ENCODE measurements at regions not wholly inside any gene's neighbourhood (a gene's known extent, or its start where the extent isn't known, plus 50 kb on each side); places are given as distances from the start of the nearest gene placed in this dataset.

GRCh38 chr6:131357501-131357900 lies 215.5 kb upstream of the ARG1 start:
- no peak overlapping the region for H3K4me3 ChIP-seq (ENCODE audit: low read depth, low read length)
- DNase-seq (ENCODE audit: low read depth) = no peak
- TF ChIP-seq CTCF (IDR thresholded peaks at IDR 0.05; ENCODE audit: low read depth, low read length, missing control alignments) = no peak

GRCh38 chr6:131362070-131362469 lies 211.0 kb upstream of the ARG1 start:
- no peak overlapping the region for H3K4me3 ChIP-seq (ENCODE audit: low read depth, low read length)

GRCh38 chr6:131362696-131363095 lies 210.3 kb upstream of the ARG1 start:
- H3K4me3 ChIP-seq (ENCODE audit: low read depth, low read length) = no peak overlapping the region
- TF ChIP-seq CTCF (IDR thresholded peaks at IDR 0.05; ENCODE audit: low read depth, low read length, missing control alignments) = no peak
- no peak for DNase-seq (ENCODE audit: low read depth)

More at GRCh38 chr6:131362070-131362469, 211.0 kb upstream of the ARG1 start:
- DNase-seq (ENCODE audit: low read depth) = no peak
- no peak for TF ChIP-seq CTCF (IDR thresholded peaks at IDR 0.05; ENCODE audit: low read depth, low read length, missing control alignments)

GRCh38 chr6:131363947-131364834 lies 208.8 kb upstream of the ARG1 start:
- no peak overlapping the region for H3K4me3 ChIP-seq (ENCODE audit: low read depth, low read length)
- TF ChIP-seq CTCF (IDR thresholded peaks at IDR 0.05; ENCODE audit: low read depth, low read length, missing control alignments) = no peak

GRCh38 chr6:131366223-131366622 lies 206.8 kb upstream of the ARG1 start:
- H3K4me3 ChIP-seq (ENCODE audit: low read depth, low read length) = no peak overlapping the region
- no peak for TF ChIP-seq CTCF (IDR thresholded peaks at IDR 0.05; ENCODE audit: low read depth, low read length, missing control alignments)
- DNase-seq (ENCODE audit: low read depth) = no peak

More at GRCh38 chr6:131363947-131364834, 208.8 kb upstream of the ARG1 start:
- DNase-seq (ENCODE audit: low read depth) = no peak

GRCh38 chr6:131367206-131367873 lies 205.7 kb upstream of the ARG1 start:
- DNase-seq (ENCODE audit: low read depth) = no peak
- H3K4me3 ChIP-seq (ENCODE audit: low read depth, low read length) = no peak overlapping the region
- no peak for TF ChIP-seq CTCF (IDR thresholded peaks at IDR 0.05; ENCODE audit: low read depth, low read length, missing control alignments)
